ENCODE measurements at regions not wholly inside any gene's neighbourhood (a gene's known extent, or its start where the extent isn't known, plus 50 kb on each side); places are given as distances from the start of the nearest gene placed in this dataset.

- H3K27me3 ChIP-seq (replicated peaks in 1 of 2; ENCODE audit: control insufficient read depth in 2 of 2, insufficient read depth in 2 of 2, low read length in 1 of 2), result no peaks in the 10 kb centered on the region
- FAIRE-seq (no peak), ATAC-seq (no peak), DNase-seq (ENCODE audit: low read depth, low spot score) (no peak)
- H4K20me1 ChIP-seq (ENCODE audit: control insufficient read depth, insufficient read depth), result no peaks in the 10 kb centered on the region
- H3K4me3 ChIP-seq, result no peak overlapping the region
- H3K4me2 ChIP-seq (ENCODE audit: control insufficient read depth, insufficient read depth), result no peak overlapping the region
- H3K27ac ChIP-seq (ENCODE audit: control insufficient read depth, insufficient read depth), result no peak overlapping the region
- H3K4me1 ChIP-seq (ENCODE audit: control insufficient read depth, insufficient read depth, low read length), result peaks cover 1% of the 10 kb centered on the region; the same call in 1 of the 2 replicates
- ChIA-PET SMC1A (ENCODE audit: uncharacterized antibody, unreplicated experiment) (interaction anchor here (1.3 kb wide), 1 partner anchor 10 kb away, joined by 3 read pairs; no protein-coding TSS in a partner anchor), POLR2A (interaction anchor here (0.9 kb wide), 1 partner anchor 18 kb away, joined by 4 read pairs; no protein-coding TSS in a partner anchor), RAD21 (ENCODE audit: unreplicated experiment) (interaction anchor here (1.2 kb wide), 1 partner anchor 17 kb away, joined by 3 read pairs; no protein-coding TSS in a partner anchor), CTCF (interaction anchor here (1.6 kb wide), 1 partner anchor 10 kb away, joined by 4 read pairs; no protein-coding TSS in a partner anchor)
- WGBS (ENCODE audit: insufficient coverage, insufficient replicate concordance, low lambda C conversion rate, missing lambda C conversion rate), result 21% methylated on average over 4 of the region's 4 CpGs
- H3K36me3 ChIP-seq (ENCODE audit: control insufficient read depth in 2 of 2, insufficient read depth in 2 of 2, low read length in 1 of 2), result no peaks in the 10 kb centered on the region
- no peak overlapping the region for H2AFZ ChIP-seq (ENCODE audit: control insufficient read depth, low read depth, low read length)
- in situ Hi-C loops (cut with MboI), result no loop called here
- H3K9ac ChIP-seq (ENCODE audit: control insufficient read depth, insufficient read depth, low read length), result no peak overlapping the region
- no TSS peak for BruUV-seq (replicated peaks)
- no peaks in the 10 kb centered on the region for H3K9me3 ChIP-seq (replicated peaks; ENCODE audit: control insufficient read depth, insufficient read depth, low read length)
- H3K79me2 ChIP-seq (ENCODE audit: control insufficient read depth, insufficient read depth, low read length), result no peaks in the 10 kb centered on the region
- intact Hi-C loops (cut with micrococcal nuclease; ENCODE audit: unreplicated experiment), result no loop called here
- TF ChIP-seq RUNX3 (IDR thresholded peaks at IDR 0.05; ENCODE audit: low read length) (no peak), REST (IDR thresholded peaks at IDR 0.05; ENCODE audit: low read depth, low read length) (no peak), RELB (IDR thresholded peaks at IDR 0.05; ENCODE audit: low read depth) (no peak), ZSCAN29 (IDR thresholded peaks at IDR 0.05) (no peak), FOXK2 (IDR thresholded peaks at IDR 0.05) (no peak), E4F1 (IDR thresholded peaks at IDR 0.05; ENCODE audit: borderline replicate concordance, partially characterized antibody) (no peak), CBX3 (IDR thresholded peaks at IDR 0.05; ENCODE audit: borderline replicate concordance, low read depth) (no peak), PKNOX1 (IDR thresholded peaks at IDR 0.05) (no peak), TARDBP (IDR thresholded peaks at IDR 0.05; ENCODE audit: borderline replicate concordance) (no peak), CREB1 (IDR thresholded peaks at IDR 0.05; ENCODE audit: low read depth) (no peak), EED (IDR thresholded peaks at IDR 0.05; ENCODE audit: low read depth) (no peak)
- TF ChIP-seq, protein P1, sequence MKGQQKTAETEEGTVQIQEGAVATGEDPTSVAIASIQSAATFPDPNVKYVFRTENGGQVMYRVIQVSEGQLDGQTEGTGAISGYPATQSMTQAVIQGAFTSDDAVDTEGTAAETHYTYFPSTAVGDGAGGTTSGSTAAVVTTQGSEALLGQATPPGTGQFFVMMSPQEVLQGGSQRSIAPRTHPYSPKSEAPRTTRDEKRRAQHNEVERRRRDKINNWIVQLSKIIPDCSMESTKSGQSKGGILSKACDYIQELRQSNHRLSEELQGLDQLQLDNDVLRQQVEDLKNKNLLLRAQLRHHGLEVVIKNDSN (IDR thresholded peaks at IDR 0.05; ENCODE audit: borderline replicate concordance, extremely low read length, insufficient read depth, low read depth, low read length), result no peak
- TF ChIP-seq, protein P2, sequence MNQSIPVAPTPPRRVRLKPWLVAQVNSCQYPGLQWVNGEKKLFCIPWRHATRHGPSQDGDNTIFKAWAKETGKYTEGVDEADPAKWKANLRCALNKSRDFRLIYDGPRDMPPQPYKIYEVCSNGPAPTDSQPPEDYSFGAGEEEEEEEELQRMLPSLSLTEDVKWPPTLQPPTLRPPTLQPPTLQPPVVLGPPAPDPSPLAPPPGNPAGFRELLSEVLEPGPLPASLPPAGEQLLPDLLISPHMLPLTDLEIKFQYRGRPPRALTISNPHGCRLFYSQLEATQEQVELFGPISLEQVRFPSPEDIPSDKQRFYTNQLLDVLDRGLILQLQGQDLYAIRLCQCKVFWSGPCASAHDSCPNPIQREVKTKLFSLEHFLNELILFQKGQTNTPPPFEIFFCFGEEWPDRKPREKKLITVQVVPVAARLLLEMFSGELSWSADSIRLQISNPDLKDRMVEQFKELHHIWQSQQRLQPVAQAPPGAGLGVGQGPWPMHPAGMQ (IDR thresholded peaks at IDR 0.05; ENCODE audit: borderline replicate concordance), result no peak
Observed at GRCh38 chr9:89720696-89721175, 115.9 kb downstream of the GADD45G start.
